Gastroesophageal sphincter (tissue), 3 donors: ENCODE measurements at regions not wholly inside any gene's neighbourhood (a gene's known extent, or its start where the extent isn't known, plus 50 kb on each side); places are given as distances from the start of the nearest gene placed in this dataset.

Experiments used
- CTCF ChIP-seq, 4 experiments: fragments of 200-600 bp in 2 of 4; fragments of 450-650 bp in 2 of 4; sonication (generic) in 1 of 4; IDR thresholded peaks; one replicate each; pipeline ENCODE4 v1.5.1; 2017 to 2019; ENCODE audit warnings: antibody characterized with exemption in 4 of 4, mild to moderate bottlenecking in 2 of 4, moderate library complexity in 2 of 4
- EP300 ChIP-seq: sonication (generic); formaldehyde crosslinking; IDR thresholded peaks from one replicate; pipeline ENCODE4 v1.6.1; 2017; ENCODE audit warnings: antibody characterized with exemption, mild to moderate bottlenecking
- POLR2A ChIP-seq, 2 donors: fragments of 450-650 bp; IDR thresholded peaks; one replicate each; pipeline ENCODE4 v1.6.1; 2017; ENCODE audit warnings: antibody characterized with exemption in 2 of 2, mild to moderate bottlenecking in 2 of 2, moderate library complexity in 1 of 2

- TF ChIP-seq CTCF (IDR thresholded peaks at IDR 0.05) = no peak
- no peak for TF ChIP-seq POLR2A (IDR thresholded peaks at IDR 0.05)
- TF ChIP-seq EP300 = no peak
These were observed 97.2 kb downstream of the DMRTA2 start for GRCh38 chr1:50326026-50326425.
